ENCODE measurements at regions not wholly inside any gene's neighbourhood (a gene's known extent, or its start where the extent isn't known, plus 50 kb on each side); places are given as distances from the start of the nearest gene placed in this dataset.

DNA sequence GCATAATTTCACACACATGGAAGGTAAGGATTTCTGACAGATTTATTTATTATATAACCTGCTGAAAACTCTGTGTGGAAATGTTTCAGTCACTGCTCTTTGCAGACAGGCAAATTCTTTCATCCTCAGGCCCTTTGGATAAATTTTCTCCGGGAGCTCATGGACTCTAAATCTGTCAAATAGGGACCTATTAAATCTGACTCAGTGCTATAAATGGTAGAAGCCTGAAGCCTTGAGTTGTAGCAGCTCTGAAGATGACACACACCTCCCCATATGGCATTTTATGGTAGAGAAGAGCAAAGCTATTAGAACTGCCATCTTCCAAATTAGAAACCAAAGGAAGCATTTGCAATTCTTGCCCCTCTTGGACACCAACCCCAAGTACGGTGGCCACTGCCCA is 808.7 kb downstream of the XPNPEP1 start:
- TF ChIP-seq, protein P1, sequence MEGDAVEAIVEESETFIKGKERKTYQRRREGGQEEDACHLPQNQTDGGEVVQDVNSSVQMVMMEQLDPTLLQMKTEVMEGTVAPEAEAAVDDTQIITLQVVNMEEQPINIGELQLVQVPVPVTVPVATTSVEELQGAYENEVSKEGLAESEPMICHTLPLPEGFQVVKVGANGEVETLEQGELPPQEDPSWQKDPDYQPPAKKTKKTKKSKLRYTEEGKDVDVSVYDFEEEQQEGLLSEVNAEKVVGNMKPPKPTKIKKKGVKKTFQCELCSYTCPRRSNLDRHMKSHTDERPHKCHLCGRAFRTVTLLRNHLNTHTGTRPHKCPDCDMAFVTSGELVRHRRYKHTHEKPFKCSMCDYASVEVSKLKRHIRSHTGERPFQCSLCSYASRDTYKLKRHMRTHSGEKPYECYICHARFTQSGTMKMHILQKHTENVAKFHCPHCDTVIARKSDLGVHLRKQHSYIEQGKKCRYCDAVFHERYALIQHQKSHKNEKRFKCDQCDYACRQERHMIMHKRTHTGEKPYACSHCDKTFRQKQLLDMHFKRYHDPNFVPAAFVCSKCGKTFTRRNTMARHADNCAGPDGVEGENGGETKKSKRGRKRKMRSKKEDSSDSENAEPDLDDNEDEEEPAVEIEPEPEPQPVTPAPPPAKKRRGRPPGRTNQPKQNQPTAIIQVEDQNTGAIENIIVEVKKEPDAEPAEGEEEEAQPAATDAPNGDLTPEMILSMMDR (IDR thresholded peaks at IDR 0.05 in 8 of 11, conservative IDR thresholded peaks at IDR 0.05 in 3 of 11): no peak
- no peak for TF ChIP-seq POLR2A (IDR thresholded peaks at IDR 0.05)

Measured in spleen (tissue), 7 donors.